ENCODE measurements at regions not wholly inside any gene's neighbourhood (a gene's known extent, or its start where the extent isn't known, plus 50 kb on each side); places are given as distances from the start of the nearest gene placed in this dataset.

DNA sequence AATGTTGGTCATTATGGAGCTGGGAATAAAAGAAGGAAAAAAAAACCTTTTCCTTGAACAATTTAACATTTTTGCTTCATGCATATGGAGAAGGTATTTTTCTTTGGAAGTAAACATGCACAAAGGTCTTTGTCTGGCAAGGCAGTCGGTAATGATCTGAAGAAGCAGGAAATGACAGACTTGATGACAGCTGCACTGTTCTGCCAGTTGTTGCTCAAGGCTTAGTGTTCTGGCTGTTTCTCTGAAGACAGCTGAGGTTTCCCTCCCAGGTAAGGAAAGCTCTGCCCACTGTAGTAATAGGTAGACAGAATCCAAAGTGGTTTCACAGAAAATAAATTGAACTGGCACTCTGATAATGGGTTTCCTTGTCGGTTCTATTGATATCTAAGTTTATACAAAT, 308.4 kb upstream of the GCFC2 start:
- TF ChIP-seq, protein P1, sequence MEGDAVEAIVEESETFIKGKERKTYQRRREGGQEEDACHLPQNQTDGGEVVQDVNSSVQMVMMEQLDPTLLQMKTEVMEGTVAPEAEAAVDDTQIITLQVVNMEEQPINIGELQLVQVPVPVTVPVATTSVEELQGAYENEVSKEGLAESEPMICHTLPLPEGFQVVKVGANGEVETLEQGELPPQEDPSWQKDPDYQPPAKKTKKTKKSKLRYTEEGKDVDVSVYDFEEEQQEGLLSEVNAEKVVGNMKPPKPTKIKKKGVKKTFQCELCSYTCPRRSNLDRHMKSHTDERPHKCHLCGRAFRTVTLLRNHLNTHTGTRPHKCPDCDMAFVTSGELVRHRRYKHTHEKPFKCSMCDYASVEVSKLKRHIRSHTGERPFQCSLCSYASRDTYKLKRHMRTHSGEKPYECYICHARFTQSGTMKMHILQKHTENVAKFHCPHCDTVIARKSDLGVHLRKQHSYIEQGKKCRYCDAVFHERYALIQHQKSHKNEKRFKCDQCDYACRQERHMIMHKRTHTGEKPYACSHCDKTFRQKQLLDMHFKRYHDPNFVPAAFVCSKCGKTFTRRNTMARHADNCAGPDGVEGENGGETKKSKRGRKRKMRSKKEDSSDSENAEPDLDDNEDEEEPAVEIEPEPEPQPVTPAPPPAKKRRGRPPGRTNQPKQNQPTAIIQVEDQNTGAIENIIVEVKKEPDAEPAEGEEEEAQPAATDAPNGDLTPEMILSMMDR (conservative IDR thresholded peaks at IDR 0.05 in 1 of 2, IDR thresholded peaks at IDR 0.05 in 1 of 2; ENCODE audit: low read depth in 1 of 2, low read length in 2 of 2): no peak
- TF ChIP-seq EZH2 (IDR thresholded peaks at IDR 0.05; ENCODE audit: low read length, missing control alignments): no peak
- Histone ChIP-seq H3K4me3 (replicated peaks in 1 of 4; ENCODE audit: control extremely low read depth in 1 of 4, insufficient read depth in 1 of 4, low read depth in 3 of 4, low read length in 4 of 4) (no peak overlapping the region), H3K36me3 (ENCODE audit: control insufficient read depth, insufficient read depth, low read length) (no peaks in the 10 kb centered on the region), H3K79me2 (ENCODE audit: control insufficient read depth, insufficient read depth, low read length) (no peaks in the 10 kb centered on the region), H3K4me1 (ENCODE audit: control insufficient read depth, extremely low read depth, insufficient read depth, low read length) (no peaks in the 10 kb centered on the region), H3K27ac (ENCODE audit: insufficient read depth, low read length) (no peak overlapping the region), H3K27me3 (ENCODE audit: control insufficient read depth, insufficient read depth, low read length) (no peaks in the 10 kb centered on the region), H3K9me3 (ENCODE audit: control insufficient read depth, insufficient read depth, low read depth, low read length) (no peaks in the 10 kb centered on the region), H4K20me1 (ENCODE audit: control insufficient read depth, extremely low read depth, insufficient read depth, low read length) (no peaks in the 10 kb centered on the region), H2AFZ (ENCODE audit: low read length) (no peak overlapping the region), H3K9ac (ENCODE audit: insufficient read depth, low read length) (no peak overlapping the region), H3K4me2 (ENCODE audit: extremely low read depth, insufficient read depth, low read length) (no peak overlapping the region)
- no peak for DNase-seq (ENCODE audit: low read depth in 2 of 2)

DNA sequence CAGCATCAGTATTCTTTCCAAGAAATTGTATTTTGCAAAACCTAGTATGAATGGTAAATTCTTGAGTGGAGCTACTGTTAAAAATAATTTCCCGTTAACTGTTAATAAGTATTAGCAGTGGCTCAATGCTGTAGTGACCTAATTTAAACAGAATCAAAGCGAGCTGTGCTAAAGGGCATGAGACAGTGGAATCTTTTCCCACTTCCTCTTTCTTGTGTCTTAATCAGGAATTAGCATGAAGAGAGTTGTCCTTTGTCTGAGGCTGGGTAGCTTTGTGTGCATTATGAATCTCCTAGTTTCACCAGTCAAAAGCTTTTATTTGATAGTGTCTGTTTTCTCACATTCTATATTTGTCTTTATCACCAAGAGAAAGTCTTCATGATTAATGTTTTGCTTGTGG, 298.8 kb upstream of the GCFC2 start:
- H3K9me3 ChIP-seq (ENCODE audit: control insufficient read depth, insufficient read depth, low read depth, low read length): no peaks in the 10 kb centered on the region
- no peak overlapping the region for H3K4me3 ChIP-seq (replicated peaks in 1 of 4; ENCODE audit: control extremely low read depth in 1 of 4, insufficient read depth in 1 of 4, low read depth in 3 of 4, low read length in 4 of 4)
- TF ChIP-seq, protein P1 (conservative IDR thresholded peaks at IDR 0.05 in 1 of 2, IDR thresholded peaks at IDR 0.05 in 1 of 2; ENCODE audit: low read depth in 1 of 2, low read length in 2 of 2): no peak
- no peak for TF ChIP-seq EZH2 (IDR thresholded peaks at IDR 0.05; ENCODE audit: low read length, missing control alignments)
- H3K9ac ChIP-seq (ENCODE audit: insufficient read depth, low read length): no peak overlapping the region
- H3K4me2 ChIP-seq (ENCODE audit: extremely low read depth, insufficient read depth, low read length): no peak overlapping the region
- no peak overlapping the region for H3K27ac ChIP-seq (ENCODE audit: insufficient read depth, low read length)
- no peaks in the 10 kb centered on the region for H3K27me3 ChIP-seq (ENCODE audit: control insufficient read depth, insufficient read depth, low read length)
- no peaks in the 10 kb centered on the region for H3K36me3 ChIP-seq (ENCODE audit: control insufficient read depth, insufficient read depth, low read length)
- H3K79me2 ChIP-seq (ENCODE audit: control insufficient read depth, insufficient read depth, low read length): no peaks in the 10 kb centered on the region
- no peaks in the 10 kb centered on the region for H3K4me1 ChIP-seq (ENCODE audit: control insufficient read depth, extremely low read depth, insufficient read depth, low read length)
- H2AFZ ChIP-seq (ENCODE audit: low read length): no peak overlapping the region
- DNase-seq (ENCODE audit: low read depth in 2 of 2): no peak
- no peaks in the 10 kb centered on the region for H4K20me1 ChIP-seq (ENCODE audit: control insufficient read depth, extremely low read depth, insufficient read depth, low read length)

DNA sequence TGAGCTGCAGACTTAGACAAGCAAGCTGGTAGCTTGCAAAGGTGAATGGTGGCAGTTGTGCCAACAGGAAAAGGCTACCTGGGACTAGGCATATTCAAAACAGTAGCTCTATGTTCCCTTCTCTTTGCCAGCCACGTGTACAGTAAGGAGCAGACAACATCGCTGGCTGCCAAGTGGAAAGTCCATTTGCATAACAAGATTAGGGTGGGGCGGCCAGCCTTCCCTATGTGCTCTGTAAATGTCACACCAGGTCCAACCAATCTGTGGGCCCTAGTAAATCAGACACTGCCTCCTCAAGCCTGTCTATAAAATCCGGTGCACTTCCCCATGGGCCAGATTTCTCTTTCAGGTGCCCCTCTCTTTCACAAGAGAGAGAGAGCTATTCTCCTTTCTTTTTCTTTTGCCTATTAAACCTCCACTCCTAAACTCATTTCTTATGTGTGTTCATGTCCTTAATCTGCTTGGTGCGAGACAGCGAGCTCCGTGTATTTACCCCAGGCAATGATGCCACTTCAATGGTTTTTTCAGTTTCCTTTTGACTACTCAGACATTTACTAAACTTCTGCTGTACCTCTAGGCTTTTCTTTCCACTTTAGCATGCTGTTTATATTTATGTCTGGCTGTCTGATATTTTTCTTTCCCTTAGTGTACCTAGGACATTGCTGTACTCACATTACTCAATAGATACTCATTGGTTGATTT, 297.4 kb upstream of the GCFC2 start:
- Histone ChIP-seq H3K4me2 (ENCODE audit: extremely low read depth, insufficient read depth, low read length) (no peak overlapping the region), H3K4me3 (replicated peaks in 1 of 4; ENCODE audit: control extremely low read depth in 1 of 4, insufficient read depth in 1 of 4, low read depth in 3 of 4, low read length in 4 of 4) (no peak overlapping the region), H3K79me2 (ENCODE audit: control insufficient read depth, insufficient read depth, low read length) (no peaks in the 10 kb centered on the region), H3K36me3 (ENCODE audit: control insufficient read depth, insufficient read depth, low read length) (no peaks in the 10 kb centered on the region), H4K20me1 (ENCODE audit: control insufficient read depth, extremely low read depth, insufficient read depth, low read length) (no peaks in the 10 kb centered on the region), H3K27me3 (ENCODE audit: control insufficient read depth, insufficient read depth, low read length) (no peaks in the 10 kb centered on the region), H2AFZ (ENCODE audit: low read length) (no peak overlapping the region), H3K9ac (ENCODE audit: insufficient read depth, low read length) (no peak overlapping the region), H3K27ac (ENCODE audit: insufficient read depth, low read length) (no peak overlapping the region), H3K4me1 (ENCODE audit: control insufficient read depth, extremely low read depth, insufficient read depth, low read length) (no peaks in the 10 kb centered on the region), H3K9me3 (ENCODE audit: control insufficient read depth, insufficient read depth, low read depth, low read length) (no peaks in the 10 kb centered on the region)
- DNase-seq (ENCODE audit: low read depth in 2 of 2): no peak
- TF ChIP-seq EZH2 (IDR thresholded peaks at IDR 0.05; ENCODE audit: low read length, missing control alignments): no peak
- TF ChIP-seq, protein P1 (conservative IDR thresholded peaks at IDR 0.05 in 1 of 2, IDR thresholded peaks at IDR 0.05 in 1 of 2; ENCODE audit: low read depth in 1 of 2, low read length in 2 of 2): no peak
